WTC11 (cell line): ENCODE measurements at regions not wholly inside any gene's neighbourhood (a gene's known extent, or its start where the extent isn't known, plus 50 kb on each side); places are given as distances from the start of the nearest gene placed in this dataset.

Experiments used
- ATAC-seq: fragments of 200-7000 bp; cut with Tn5 transposase; 2 replicates; pipeline ENCODE4 v1.10.0; 2021; ENCODE audit warnings: mild to moderate bottlenecking, moderate library complexity
- CTCF ChIA-PET: fragments of 300-600 bp; sonication (Branson Sonifier 250); formaldehyde crosslinking; loops from one replicate; lab custom pipeline; 2021; ENCODE audit warnings: antibody characterized with exemption; lab: Charles Lee
- POLR2A ChIA-PET: fragments of 350-600 bp; sonication (Branson Sonifier 250); formaldehyde crosslinking; loops from one replicate; lab custom pipeline; 2021; ENCODE audit warnings: antibody characterized with exemption; lab: Charles Lee
- DNase-seq: peaks from one replicate; pipeline ENCODE4 v3.0.0; 2021; ENCODE audit warnings: low spot score
- H3K27ac Mint-ChIP-seq: 2 replicates; pipeline ENCODE4 v1.8.0; 2021; ENCODE audit warnings: mixed read lengths
- H3K27me3 Mint-ChIP-seq: 2 replicates; pipeline ENCODE4 v1.8.0; 2021; ENCODE audit warnings: low read depth, mild to moderate bottlenecking, moderate library complexity, mixed read lengths
- H3K36me3 Mint-ChIP-seq: 2 replicates; pipeline ENCODE4 v1.8.0; 2021; ENCODE audit warnings: mixed read lengths
- H3K4me1 Mint-ChIP-seq: 2 replicates; pipeline ENCODE4 v1.8.0; 2022; ENCODE audit warnings: mixed read lengths
- H3K4me3 Mint-ChIP-seq: 2 replicates; pipeline ENCODE4 v1.8.0; 2021; ENCODE audit warnings: mild to moderate bottlenecking, moderate library complexity, mixed read lengths
- H3K9me3 Mint-ChIP-seq: 2 replicates; pipeline ENCODE4 v1.8.0; 2021; ENCODE audit warnings: mixed read lengths
- AFF4 ChIP-seq: sonication (generic); formaldehyde crosslinking; IDR thresholded peaks from 2 replicates; pipeline ENCODE4 v1.8.1; 2023; ENCODE audit warnings: mild to moderate bottlenecking, missing genetic modification reagents, borderline replicate concordance
- AR ChIP-seq: fragments of 250-450 bp; sonication (Bioruptor Pico); IDR thresholded peaks from 2 replicates; pipeline ENCODE4 v1.9.0; 2021; ENCODE audit warnings: mild to moderate bottlenecking
- ATF3 ChIP-seq: sonication (generic); formaldehyde crosslinking; conservative IDR thresholded peaks from 2 replicates; pipeline ENCODE4 v1.8.1; 2022; ENCODE audit warnings: mild to moderate bottlenecking, missing genetic modification reagents
- FOXP4 ChIP-seq: sonication (generic); formaldehyde crosslinking; IDR thresholded peaks from 2 replicates; pipeline ENCODE4 v1.8.0; 2022; ENCODE audit warnings: mild to moderate bottlenecking, missing genetic modification reagents
- GRHL2 ChIP-seq: fragments of 250-450 bp; sonication (Bioruptor Pico); IDR thresholded peaks from 2 replicates; pipeline ENCODE4 v1.8.0; 2022; ENCODE audit warnings: mild to moderate bottlenecking, moderate library complexity; ENCODE audit not compliant: insufficient replicate concordance, severe bottlenecking
- NFE2L1 ChIP-seq: sonication (generic); formaldehyde crosslinking; IDR thresholded peaks from 2 replicates; pipeline ENCODE4 v1.8.1; 2023; ENCODE audit warnings: missing genetic modification reagents
- NFYB ChIP-seq: sonication (generic); formaldehyde crosslinking; conservative IDR thresholded peaks from 2 replicates; pipeline ENCODE4 v1.8.0; 2022; ENCODE audit warnings: low read depth, missing genetic modification reagents
- NR2C2 ChIP-seq: sonication (generic); formaldehyde crosslinking; IDR thresholded peaks from 2 replicates; pipeline ENCODE4 v1.8.0; 2022; ENCODE audit warnings: mild to moderate bottlenecking, missing genetic modification reagents
- PRRX2 ChIP-seq: fragments of 250-450 bp; sonication (Bioruptor Pico); IDR thresholded peaks from 2 replicates; pipeline ENCODE4 v1.8.0; 2021; ENCODE audit warnings: mild to moderate bottlenecking
- ZBTB43 ChIP-seq: sonication (generic); formaldehyde crosslinking; IDR thresholded peaks from 2 replicates; pipeline ENCODE4 v1.8.1; 2023; ENCODE audit warnings: mild to moderate bottlenecking, missing genetic modification reagents
- ZNF121 ChIP-seq: sonication (generic); formaldehyde crosslinking; IDR thresholded peaks from 2 replicates; pipeline ENCODE4 v1.8.0; 2023; ENCODE audit warnings: missing genetic modification reagents
- ZNF232 ChIP-seq: sonication (generic); formaldehyde crosslinking; IDR thresholded peaks from 2 replicates; pipeline ENCODE4 v1.8.0; 2022; ENCODE audit warnings: mild to moderate bottlenecking, missing genetic modification reagents
- ZNF317 ChIP-seq: sonication (generic); formaldehyde crosslinking; IDR thresholded peaks from 2 replicates; pipeline ENCODE4 v1.8.1; 2023; ENCODE audit warnings: low read depth, mild to moderate bottlenecking, moderate library complexity, missing genetic modification reagents, borderline replicate concordance
- ZNF425 ChIP-seq: fragments of 250-450 bp; sonication (Bioruptor Pico); conservative IDR thresholded peaks from 2 replicates; pipeline ENCODE4 v1.9.0; 2021; ENCODE audit warnings: mild to moderate bottlenecking
- ZNF512 ChIP-seq: sonication (generic); formaldehyde crosslinking; IDR thresholded peaks from 2 replicates; pipeline ENCODE4 v1.8.1; 2022; ENCODE audit warnings: missing genetic modification reagents, borderline replicate concordance

- TF ChIP-seq AFF4 (CRISPR knock-in tag) (no peak), ZNF121 (CRISPR knock-in tag) (no peak), ZBTB43 (CRISPR knock-in tag) (no peak), ATF3 (CRISPR knock-in tag) (no peak)
Measured at GRCh38 chr9:107065549-107065948, 202.6 kb downstream of the ZNF462 start (continued).

- peaks cover 3% of the 10 kb centered on the region; the same call in 1 of the 2 replicates for H3K9me3 Mint-ChIP-seq
- H3K27ac Mint-ChIP-seq = no peak overlapping the region
- no peaks in the 10 kb centered on the region for H3K27me3 Mint-ChIP-seq
- DNase-seq (no peak), ATAC-seq (no peak)
- peaks cover 3% of the 10 kb centered on the region for H3K4me1 Mint-ChIP-seq
- H3K36me3 Mint-ChIP-seq = no peaks in the 10 kb centered on the region
- no peak overlapping the region for H3K4me3 Mint-ChIP-seq
- CTCF ChIA-PET = no interaction called here
- TF ChIP-seq GRHL2 (CRISPR knock-in tag) (no peak), AR (CRISPR knock-in tag) (no peak), NFE2L1 (no peak), ZBTB43 (CRISPR knock-in tag) (no peak), FOXP4 (CRISPR knock-in tag) (no peak), NR2C2 (CRISPR knock-in tag) (no peak), ZNF425 (no peak), PRRX2 (no peak), ZNF512 (CRISPR knock-in tag) (no peak), ZNF232 (no peak), NFYB (CRISPR knock-in tag) (no peak), ZNF317 (CRISPR knock-in tag) (no peak)
- POLR2A ChIA-PET = no interaction called here
Measured at GRCh38 chr9:107067739-107068416, 204.9 kb downstream of the ZNF462 start.
